Activated T-helper 1 cell treated with anti-CD3 and anti-CD28 coated beads, Interleukin-12 subunit alpha, Interleukin-12 subunit beta, Interleukin-2, Interleukin-4 antibody, amounts not matched to agents 30 ng/mL and 10 ng/mL and 1 ng/mL, durations not matched to agents 14 hours and 24 hours and 36 hours (primary cell): ENCODE measurements at regions not wholly inside any gene's neighbourhood (a gene's known extent, or its start where the extent isn't known, plus 50 kb on each side); places are given as distances from the start of the nearest gene placed in this dataset.

Experiments used
- DNase-seq: peaks from one replicate; pipeline ENCODE4 v3.0.0; 2021; ENCODE audit warnings: low spot score
- H3K27ac Mint-ChIP-seq: one replicate; pipeline ENCODE4 v1.8.0; 2021; ENCODE audit warnings: mild to moderate bottlenecking, mixed read lengths
- H3K27me3 Mint-ChIP-seq: one replicate; pipeline ENCODE4 v1.8.0; 2022; ENCODE audit warnings: mild to moderate bottlenecking, moderate library complexity, mixed read lengths; ENCODE audit not compliant: insufficient read depth
- H3K36me3 Mint-ChIP-seq: one replicate; pipeline ENCODE4 v1.8.0; 2021; ENCODE audit warnings: low read depth, mixed read lengths
- H3K4me1 Mint-ChIP-seq: one replicate; pipeline ENCODE4 v1.8.0; 2021; ENCODE audit warnings: low read depth, mixed read lengths
- H3K4me3 Mint-ChIP-seq: one replicate; pipeline ENCODE4 v1.8.0; 2021; ENCODE audit warnings: mild to moderate bottlenecking, moderate library complexity, mixed read lengths
- H3K9me3 Mint-ChIP-seq: one replicate; pipeline ENCODE4 v1.8.0; 2021; ENCODE audit warnings: mixed read lengths
- intact Hi-C: fragments of 100-400 bp; cut with micrococcal nuclease; formaldehyde crosslinking; loops from one replicate; pipeline ENCODE4 v1.15.1; 2024

DNA sequence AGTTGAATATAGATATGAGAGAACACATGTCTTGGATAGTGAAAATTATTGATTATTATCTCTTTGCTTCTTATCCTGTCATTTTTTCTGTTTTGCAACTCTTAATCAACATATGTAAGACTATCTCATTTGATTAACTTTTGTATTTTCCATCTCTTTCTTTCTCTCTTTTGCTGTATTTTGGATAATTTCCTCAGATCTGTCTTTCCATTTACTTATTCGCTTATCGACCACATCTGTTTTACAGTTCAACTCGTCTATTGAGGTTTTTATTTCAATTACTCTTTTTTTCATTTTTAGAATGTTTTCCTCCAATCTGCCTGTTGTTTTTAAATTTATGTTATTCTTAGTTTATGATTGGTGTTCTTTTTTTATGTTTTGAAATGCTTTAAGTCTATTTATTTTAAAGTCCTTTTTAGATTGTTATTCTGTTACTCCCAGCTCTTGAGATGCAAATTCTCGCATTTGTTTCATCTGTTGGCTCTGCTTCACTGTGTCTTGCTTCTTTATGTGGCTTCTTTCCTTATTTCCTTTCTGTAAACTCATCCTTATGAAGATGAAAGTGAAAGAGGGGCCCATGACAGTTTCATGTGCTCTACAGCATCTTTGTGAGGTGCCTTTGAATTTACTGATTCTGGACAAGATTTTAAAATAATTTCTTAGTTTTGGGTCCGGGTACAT, 87.8 kb upstream of the IRX5 start:
- Mint-ChIP-seq H3K4me1 (no peaks in the 10 kb centered on the region), H3K27me3 (no peaks in the 10 kb centered on the region), H3K36me3 (no peaks in the 10 kb centered on the region), H3K27ac (no peak overlapping the region), H3K9me3 (peaks cover 7% of the 10 kb centered on the region), H3K4me3 (no peak overlapping the region)
- intact Hi-C loops, result no loop called here
- no peak for DNase-seq

- intact Hi-C loops, result no loop called here
- DNase-seq, result no peak
- Mint-ChIP-seq H3K4me3 (no peak overlapping the region), H3K27ac (no peak overlapping the region), H3K4me1 (no peaks in the 10 kb centered on the region), H3K9me3 (peaks cover 16% of the 10 kb centered on the region), H3K36me3 (no peaks in the 10 kb centered on the region), H3K27me3 (no peaks in the 10 kb centered on the region)
Measured at GRCh38 chr16:54829691-54830090, 101.0 kb upstream of the IRX5 start.

- Mint-ChIP-seq H3K36me3 (no peaks in the 10 kb centered on the region), H3K4me3 (no peak overlapping the region), H3K27ac (no peak overlapping the region), H3K4me1 (no peaks in the 10 kb centered on the region), H3K27me3 (no peaks in the 10 kb centered on the region), H3K9me3 (peaks cover 4% of the 10 kb centered on the region)
- intact Hi-C loops, result no loop called here
- no peak for DNase-seq
Measured at GRCh38 chr16:54822892-54823291, 107.8 kb upstream of the IRX5 start.

- Mint-ChIP-seq H3K4me3 (no peak overlapping the region), H3K27ac (no peak overlapping the region), H3K27me3 (no peaks in the 10 kb centered on the region), H3K4me1 (no peaks in the 10 kb centered on the region), H3K9me3 (peaks cover 4% of the 10 kb centered on the region), H3K36me3 (no peaks in the 10 kb centered on the region)
- intact Hi-C loops, result no loop called here
- no peak for DNase-seq
Measured at GRCh38 chr16:54822492-54822891, 108.2 kb upstream of the IRX5 start.

DNA sequence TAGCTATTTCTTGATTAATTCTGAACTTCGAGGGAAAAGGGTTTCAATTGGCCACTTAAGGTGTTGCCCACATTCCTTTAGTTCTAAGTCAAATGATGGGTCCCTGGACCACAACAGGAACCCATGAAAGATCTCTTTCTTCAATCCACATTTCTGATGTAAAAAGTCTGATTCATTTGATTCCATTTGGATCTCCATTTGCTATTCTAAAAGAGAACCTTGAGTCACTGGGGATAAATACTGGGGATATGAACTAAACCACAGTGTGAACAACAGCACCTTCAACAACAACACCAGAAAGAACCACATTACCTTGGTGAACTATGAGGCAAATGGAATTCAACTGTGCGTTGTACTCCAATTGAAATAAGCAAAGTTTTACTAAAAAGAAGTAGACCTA, 108.9 kb upstream of the IRX5 start:
- DNase-seq, result no peak
- intact Hi-C loops, result no loop called here
- Mint-ChIP-seq H3K4me3 (no peak overlapping the region), H3K36me3 (no peaks in the 10 kb centered on the region), H3K4me1 (no peaks in the 10 kb centered on the region), H3K27ac (no peak overlapping the region), H3K9me3 (no peaks in the 10 kb centered on the region), H3K27me3 (no peaks in the 10 kb centered on the region)

DNA sequence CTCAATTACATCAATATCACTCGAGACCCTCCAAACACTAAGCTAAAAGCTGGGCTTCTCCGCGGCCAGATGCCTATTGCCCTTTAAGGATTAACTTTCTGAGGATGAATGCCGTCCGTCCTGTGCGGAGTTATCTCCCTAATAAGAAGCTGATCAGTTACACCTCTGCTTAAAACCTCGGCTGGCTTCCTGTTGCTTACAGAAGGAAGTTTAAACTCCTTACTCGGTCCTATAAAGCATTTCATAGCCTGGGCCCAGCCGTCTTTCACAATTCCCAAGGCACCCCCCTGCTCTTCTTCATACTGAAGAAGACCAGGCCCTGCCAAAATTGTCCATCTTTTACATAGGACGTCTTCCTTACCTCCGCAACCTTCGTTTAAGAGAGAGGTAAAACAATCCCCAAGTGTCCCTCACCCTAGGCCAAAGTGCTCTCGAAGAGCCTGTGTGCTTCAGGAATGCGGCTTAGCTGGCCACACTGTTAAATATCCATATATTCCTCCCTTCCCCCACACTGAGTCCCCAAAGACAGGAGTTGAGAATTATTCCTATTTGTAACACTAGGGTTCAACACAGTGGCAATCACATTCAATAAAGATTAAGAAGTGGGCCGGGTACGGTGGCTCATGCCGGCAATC, 112.6 kb upstream of the IRX5 start:
- no peaks in the 10 kb centered on the region for H3K9me3 Mint-ChIP-seq
- H3K4me1 Mint-ChIP-seq, result no peaks in the 10 kb centered on the region
- no peaks in the 10 kb centered on the region for H3K27me3 Mint-ChIP-seq
- no peak overlapping the region for H3K4me3 Mint-ChIP-seq
- H3K36me3 Mint-ChIP-seq, result no peaks in the 10 kb centered on the region
- DNase-seq, result no peak
- no peak overlapping the region for H3K27ac Mint-ChIP-seq
- intact Hi-C loops, result no loop called here

DNA sequence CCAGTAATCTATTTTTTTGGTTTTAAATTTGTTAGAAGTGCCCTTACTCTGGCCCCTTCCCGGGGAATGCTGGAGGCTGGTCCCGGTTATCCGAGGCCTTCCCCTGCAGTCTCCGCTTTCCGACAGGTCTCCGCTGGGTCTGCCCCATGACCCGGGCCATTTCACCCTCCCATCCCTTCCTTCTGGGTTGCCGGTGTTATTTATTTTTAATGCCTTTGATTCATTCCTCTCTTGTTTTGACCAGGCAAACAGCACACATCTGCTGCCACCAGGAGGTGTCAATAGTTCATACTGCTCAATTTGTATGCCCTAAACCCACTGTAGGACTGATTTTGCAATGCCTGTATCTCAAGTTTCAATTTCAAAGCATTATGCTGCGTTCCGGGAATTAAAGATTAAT, 113.2 kb upstream of the IRX5 start:
- no peaks in the 10 kb centered on the region for H3K4me1 Mint-ChIP-seq
- H3K9me3 Mint-ChIP-seq, result no peaks in the 10 kb centered on the region
- no peak overlapping the region for H3K4me3 Mint-ChIP-seq
- no peaks in the 10 kb centered on the region for H3K36me3 Mint-ChIP-seq
- DNase-seq, result no peak
- intact Hi-C loops, result no loop called here
- H3K27ac Mint-ChIP-seq, result no peak overlapping the region
- H3K27me3 Mint-ChIP-seq, result no peaks in the 10 kb centered on the region

DNA sequence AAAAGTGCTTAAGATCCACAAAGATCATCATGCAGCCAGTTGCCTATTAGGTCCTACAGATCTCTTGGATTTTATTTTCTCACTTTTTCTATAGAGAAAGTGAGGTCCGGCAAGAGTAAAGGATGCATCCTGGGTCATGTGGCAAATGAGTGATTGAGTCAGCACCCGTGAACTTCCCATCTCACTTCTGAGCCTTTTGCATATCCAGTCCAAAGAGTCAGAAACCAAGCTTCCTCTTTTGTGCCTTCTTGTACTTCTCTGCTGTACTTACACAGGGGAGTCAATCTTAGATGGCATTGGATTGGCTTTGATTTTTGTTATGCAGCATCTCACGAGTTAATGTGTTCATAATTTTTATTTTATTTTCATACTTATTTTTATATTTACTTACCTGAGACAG, 114.2 kb upstream of the IRX5 start:
- H3K4me3 Mint-ChIP-seq, result no peak overlapping the region
- H3K27ac Mint-ChIP-seq, result no peak overlapping the region
- H3K9me3 Mint-ChIP-seq, result no peaks in the 10 kb centered on the region
- intact Hi-C loops, result no loop called here
- no peaks in the 10 kb centered on the region for H3K27me3 Mint-ChIP-seq
- H3K36me3 Mint-ChIP-seq, result no peaks in the 10 kb centered on the region
- no peaks in the 10 kb centered on the region for H3K4me1 Mint-ChIP-seq
- no peak for DNase-seq

DNA sequence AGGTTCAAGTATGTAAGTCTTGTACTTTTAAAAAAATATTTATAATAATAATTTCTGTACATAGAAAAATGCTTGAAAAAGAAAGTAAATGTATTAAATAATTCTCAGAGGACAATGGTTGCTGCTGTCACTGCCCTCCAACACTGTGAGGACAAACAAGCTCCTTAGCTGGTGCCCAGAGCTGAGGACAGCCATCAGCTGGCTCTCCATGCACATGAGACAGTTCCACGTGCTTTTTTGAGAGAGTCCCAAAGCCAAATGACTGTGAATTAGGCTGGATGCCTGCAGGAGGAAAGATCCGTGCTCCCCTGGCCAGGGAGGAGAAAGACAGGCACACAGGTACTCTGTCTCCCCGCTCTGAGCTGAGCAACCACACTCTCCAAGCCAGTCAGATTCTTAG, 115.5 kb upstream of the IRX5 start:
- Mint-ChIP-seq H3K27me3 (no peaks in the 10 kb centered on the region), H3K9me3 (no peaks in the 10 kb centered on the region), H3K27ac (no peak overlapping the region), H3K36me3 (no peaks in the 10 kb centered on the region), H3K4me1 (no peaks in the 10 kb centered on the region), H3K4me3 (no peak overlapping the region)
- no peak for DNase-seq
- intact Hi-C loops, result no loop called here

GRCh38 chr16:54813778-54814177, 116.9 kb upstream of the IRX5 start:
- Mint-ChIP-seq H3K36me3 (no peaks in the 10 kb centered on the region), H3K4me1 (no peaks in the 10 kb centered on the region), H3K27ac (no peak overlapping the region), H3K4me3 (no peak overlapping the region), H3K9me3 (no peaks in the 10 kb centered on the region), H3K27me3 (no peaks in the 10 kb centered on the region)
- DNase-seq, result no peak
- intact Hi-C loops, result no loop called here

DNA sequence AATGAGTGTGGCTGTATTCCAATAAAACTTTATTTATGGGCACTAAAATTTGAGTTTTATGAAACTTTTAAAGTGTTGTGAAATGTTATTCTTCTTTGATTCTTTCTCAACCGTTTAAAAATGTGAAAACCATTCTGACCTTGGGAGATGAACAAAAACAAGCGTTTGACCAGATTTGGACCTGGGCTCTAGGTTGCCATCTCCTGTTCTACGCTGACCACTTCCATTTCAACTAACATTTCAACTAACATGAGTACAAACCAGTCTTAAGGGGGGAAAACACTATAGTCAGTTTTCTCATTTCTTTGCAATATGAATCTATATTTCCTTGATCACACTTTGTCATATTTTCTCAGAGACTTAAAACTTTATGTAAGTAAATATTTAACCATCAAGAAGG, 118.4 kb upstream of the IRX5 start:
- Mint-ChIP-seq H3K27ac (no peak overlapping the region), H3K4me1 (no peaks in the 10 kb centered on the region), H3K9me3 (no peaks in the 10 kb centered on the region), H3K27me3 (no peaks in the 10 kb centered on the region), H3K36me3 (no peaks in the 10 kb centered on the region), H3K4me3 (no peak overlapping the region)
- DNase-seq, result no peak
- intact Hi-C loops, result no loop called here

DNA sequence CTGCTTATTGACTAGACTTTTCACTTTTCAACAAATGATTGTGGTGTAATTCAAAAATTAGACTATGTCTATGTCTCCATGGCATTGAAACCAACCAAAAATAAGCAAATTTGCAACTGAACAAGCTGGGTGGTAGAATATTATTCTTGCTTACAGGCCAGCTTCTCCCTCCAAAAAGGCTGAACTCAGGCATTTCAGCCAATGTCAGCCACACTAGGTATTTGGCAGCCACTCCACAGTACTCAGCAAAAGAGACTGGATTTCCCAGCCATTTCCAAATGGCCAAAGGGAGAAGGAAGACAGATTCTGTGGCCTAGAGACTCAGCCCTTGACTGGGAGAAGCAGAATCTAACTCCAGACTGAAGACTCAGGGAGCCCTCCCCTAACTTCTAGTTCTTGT, 121.8 kb upstream of the IRX5 start:
- H3K4me3 Mint-ChIP-seq, result no peak overlapping the region
- H3K27ac Mint-ChIP-seq, result no peak overlapping the region
- intact Hi-C loops, result no loop called here
- DNase-seq, result no peak
- no peaks in the 10 kb centered on the region for H3K27me3 Mint-ChIP-seq
- no peaks in the 10 kb centered on the region for H3K36me3 Mint-ChIP-seq
- no peaks in the 10 kb centered on the region for H3K9me3 Mint-ChIP-seq
- no peaks in the 10 kb centered on the region for H3K4me1 Mint-ChIP-seq

DNA sequence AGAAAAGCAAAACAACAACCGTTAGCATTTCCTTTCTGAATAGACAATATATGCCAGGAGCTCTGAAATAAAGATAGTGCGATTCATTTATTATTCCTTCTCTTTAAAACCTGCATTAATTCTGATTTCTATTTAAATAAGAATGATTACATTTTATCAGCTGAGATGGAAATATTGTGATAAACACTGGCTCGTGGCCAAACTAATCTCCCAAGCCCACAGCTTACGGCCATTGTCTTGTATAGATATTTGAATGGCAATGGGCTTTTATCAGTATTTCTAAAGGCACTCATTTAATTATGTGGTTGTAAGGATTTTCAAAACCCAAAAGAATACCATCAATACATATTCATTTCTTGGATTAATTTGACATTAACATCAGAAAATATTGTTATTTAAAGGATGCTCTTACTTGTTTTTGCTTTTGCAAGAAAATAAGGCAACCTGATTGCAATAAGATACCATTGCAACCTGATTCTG, 123.7 kb upstream of the IRX5 start:
- Mint-ChIP-seq H3K27me3 (no peaks in the 10 kb centered on the region), H3K27ac (no peak overlapping the region), H3K36me3 (no peaks in the 10 kb centered on the region), H3K4me1 (no peaks in the 10 kb centered on the region), H3K4me3 (no peak overlapping the region), H3K9me3 (no peaks in the 10 kb centered on the region)
- no peak for DNase-seq
- intact Hi-C loops, result no loop called here

DNA sequence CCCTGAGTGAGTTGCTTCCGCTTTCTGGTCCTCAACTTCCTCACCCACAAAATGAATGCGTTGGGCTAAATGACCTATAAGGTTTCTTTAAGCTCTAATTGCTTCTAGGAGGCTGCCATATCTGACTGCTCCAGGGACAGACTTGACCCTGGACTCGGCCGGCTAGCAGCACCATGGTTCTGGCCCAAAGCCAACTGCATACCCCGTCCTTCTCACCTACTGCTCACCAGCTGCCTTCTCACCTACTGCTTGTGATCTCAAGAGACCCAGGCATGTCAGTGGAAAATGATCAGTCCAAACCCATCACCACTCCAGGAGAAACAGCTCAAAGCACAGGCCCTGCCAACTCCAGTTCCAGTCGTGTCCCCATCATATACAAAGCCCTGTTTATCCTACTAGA, 124.3 kb upstream of the IRX5 start:
- H3K9me3 Mint-ChIP-seq, result no peaks in the 10 kb centered on the region
- no peak overlapping the region for H3K27ac Mint-ChIP-seq
- intact Hi-C loops, result no loop called here
- no peaks in the 10 kb centered on the region for H3K36me3 Mint-ChIP-seq
- DNase-seq, result no peak
- no peaks in the 10 kb centered on the region for H3K4me1 Mint-ChIP-seq
- H3K27me3 Mint-ChIP-seq, result no peaks in the 10 kb centered on the region
- H3K4me3 Mint-ChIP-seq, result no peak overlapping the region
